ENCODE measurements at regions not wholly inside any gene's neighbourhood (a gene's known extent, or its start where the extent isn't known, plus 50 kb on each side); places are given as distances from the start of the nearest gene placed in this dataset.

- TF ChIP-seq, protein P1, sequence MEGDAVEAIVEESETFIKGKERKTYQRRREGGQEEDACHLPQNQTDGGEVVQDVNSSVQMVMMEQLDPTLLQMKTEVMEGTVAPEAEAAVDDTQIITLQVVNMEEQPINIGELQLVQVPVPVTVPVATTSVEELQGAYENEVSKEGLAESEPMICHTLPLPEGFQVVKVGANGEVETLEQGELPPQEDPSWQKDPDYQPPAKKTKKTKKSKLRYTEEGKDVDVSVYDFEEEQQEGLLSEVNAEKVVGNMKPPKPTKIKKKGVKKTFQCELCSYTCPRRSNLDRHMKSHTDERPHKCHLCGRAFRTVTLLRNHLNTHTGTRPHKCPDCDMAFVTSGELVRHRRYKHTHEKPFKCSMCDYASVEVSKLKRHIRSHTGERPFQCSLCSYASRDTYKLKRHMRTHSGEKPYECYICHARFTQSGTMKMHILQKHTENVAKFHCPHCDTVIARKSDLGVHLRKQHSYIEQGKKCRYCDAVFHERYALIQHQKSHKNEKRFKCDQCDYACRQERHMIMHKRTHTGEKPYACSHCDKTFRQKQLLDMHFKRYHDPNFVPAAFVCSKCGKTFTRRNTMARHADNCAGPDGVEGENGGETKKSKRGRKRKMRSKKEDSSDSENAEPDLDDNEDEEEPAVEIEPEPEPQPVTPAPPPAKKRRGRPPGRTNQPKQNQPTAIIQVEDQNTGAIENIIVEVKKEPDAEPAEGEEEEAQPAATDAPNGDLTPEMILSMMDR (conservative IDR thresholded peaks at IDR 0.05): no peak
- no peak overlapping the region for H3K27ac ChIP-seq
Observed at GRCh38 chr14:62099091-62099490, 336.9 kb downstream of the SNAPC1 start.

GRCh38 chr14:62101189-62101588 lies 339.0 kb downstream of the SNAPC1 start:
- TF ChIP-seq, protein P1 (conservative IDR thresholded peaks at IDR 0.05): no peak
- no peak overlapping the region for H3K27ac ChIP-seq

DNA sequence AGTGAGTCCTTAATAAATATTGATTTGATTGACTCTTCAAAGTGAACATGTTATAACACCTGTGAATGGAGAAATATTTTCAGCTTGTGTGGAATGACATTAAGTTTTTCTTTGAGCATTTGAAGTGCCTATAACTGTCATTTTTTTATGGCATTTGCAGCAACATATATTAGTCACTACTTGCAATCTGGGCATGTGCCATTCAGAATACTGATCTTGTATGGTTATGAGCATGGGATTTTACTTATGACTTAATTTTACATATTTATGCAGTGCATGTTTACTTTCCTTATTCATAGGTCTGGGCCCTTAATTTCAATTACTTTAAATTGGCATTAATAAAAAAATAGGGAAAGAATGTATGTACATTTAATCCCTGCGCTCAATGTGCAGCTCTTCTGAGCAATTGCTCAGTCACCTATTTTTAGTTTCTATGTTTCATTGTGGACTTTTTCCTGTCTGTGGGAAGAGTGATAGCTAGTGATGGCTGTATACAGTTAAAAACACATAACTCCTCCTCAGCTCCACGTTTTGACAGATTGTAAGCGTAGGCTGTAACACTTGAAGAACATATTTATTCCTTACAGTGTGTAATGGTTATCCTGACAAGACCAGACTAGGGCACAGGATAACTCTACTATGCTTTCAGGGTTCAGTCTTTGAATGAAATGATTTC lies 339.6 kb downstream of the SNAPC1 start:
- TF ChIP-seq, protein P1 (conservative IDR thresholded peaks at IDR 0.05): no peak
- H3K27ac ChIP-seq: no peak overlapping the region

DNA sequence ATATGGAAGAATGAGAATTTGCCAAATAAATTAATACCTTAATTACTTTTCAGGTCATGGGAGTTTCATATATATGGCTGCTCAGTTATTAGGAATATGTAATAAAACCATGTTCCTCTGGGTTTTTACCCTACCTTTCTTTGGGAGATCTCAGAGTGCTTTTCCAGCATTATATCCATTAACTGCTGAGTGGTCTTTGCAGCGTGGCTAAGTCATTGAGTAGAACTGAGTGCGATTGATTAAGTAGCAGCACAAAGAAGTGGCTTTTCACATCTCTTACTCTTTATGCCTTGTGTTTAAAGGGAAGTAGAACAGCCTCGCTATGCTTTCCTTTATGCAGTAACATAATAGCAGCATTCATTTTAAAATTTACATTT lies 340.1 kb downstream of the SNAPC1 start:
- TF ChIP-seq, protein P1 (conservative IDR thresholded peaks at IDR 0.05): no peak

DNA sequence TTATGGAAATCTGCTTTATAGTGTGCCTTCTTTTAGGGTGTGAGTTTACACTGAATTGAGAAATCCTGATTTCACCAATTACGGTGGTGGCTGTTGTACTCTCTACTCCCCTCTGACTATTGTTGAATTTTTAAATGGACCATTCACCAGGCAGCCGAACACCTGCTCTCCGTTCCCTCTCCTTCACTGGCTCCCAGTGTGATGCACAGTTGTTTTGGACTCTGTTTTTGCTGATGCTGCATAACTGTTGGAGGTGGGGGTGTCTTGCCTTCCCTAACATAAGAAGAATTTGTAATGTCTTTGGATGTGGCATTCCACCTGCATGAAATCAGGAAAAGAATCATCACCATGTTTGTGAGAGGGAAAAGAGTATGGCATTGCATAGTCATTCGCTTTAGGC lies 341.2 kb downstream of the SNAPC1 start:
- TF ChIP-seq, protein P1 (conservative IDR thresholded peaks at IDR 0.05): no peak
- no peak overlapping the region for H3K27ac ChIP-seq

More for the DNA sequence above, 340.1 kb downstream of the SNAPC1 start:
- H3K27ac ChIP-seq: no peak overlapping the region

DNA sequence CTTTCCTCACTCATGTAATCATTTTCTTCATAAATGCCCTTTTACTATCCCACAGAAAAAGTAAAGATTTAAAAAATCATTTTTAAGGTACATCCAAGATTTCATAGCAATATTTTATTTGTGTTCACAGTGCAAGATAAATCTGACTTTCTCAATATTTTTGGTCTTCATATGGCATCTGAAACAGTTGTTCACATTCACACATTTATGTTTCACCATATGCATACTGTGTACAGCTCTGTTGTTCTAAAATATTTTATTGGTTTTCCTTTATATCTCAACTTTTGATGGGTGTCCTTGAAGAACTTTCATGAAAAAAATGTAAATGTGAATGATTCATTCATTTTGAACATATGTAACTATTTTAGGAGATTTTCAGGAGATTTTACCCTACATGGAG lies 348.7 kb downstream of the SNAPC1 start:
- H3K27ac ChIP-seq: no peak overlapping the region
- TF ChIP-seq, protein P1 (conservative IDR thresholded peaks at IDR 0.05): no peak

DNA sequence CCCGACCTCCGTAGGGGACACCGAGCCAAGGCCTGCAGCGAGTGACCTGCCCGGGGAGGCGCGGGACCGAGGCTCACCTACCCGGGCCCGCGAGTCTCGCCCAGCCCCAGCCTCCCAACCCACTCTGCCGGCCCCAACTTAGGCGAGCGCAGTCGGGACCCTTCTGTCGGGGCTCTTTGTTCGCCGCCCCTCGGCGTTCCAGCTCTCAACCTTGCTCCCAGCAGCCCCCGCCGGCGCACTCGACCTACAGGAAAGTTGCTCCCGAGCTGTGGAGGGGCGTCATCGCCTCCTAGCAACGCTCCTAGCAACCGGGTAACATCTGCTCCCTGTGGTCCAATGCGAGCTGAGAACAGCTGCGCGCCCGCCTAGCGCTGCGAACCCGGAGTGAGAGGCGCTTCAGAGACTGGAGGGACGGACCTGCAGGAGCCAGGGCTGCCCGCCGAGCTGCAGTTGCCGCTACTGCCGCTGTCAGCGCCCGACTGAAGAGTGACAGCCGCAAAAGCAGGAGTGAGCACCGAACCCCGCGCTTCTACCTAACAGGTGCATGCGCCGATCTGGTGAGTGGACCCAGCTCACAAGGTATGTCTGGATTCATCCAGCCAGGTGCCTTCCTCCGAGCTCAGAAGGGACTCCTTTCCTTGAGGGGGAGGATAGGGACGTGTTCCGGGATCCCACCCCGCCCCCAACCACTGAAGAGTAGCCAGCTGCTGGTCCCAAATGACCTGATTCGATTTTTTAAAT lies 355.0 kb downstream of the SNAPC1 start:
- TF ChIP-seq, protein P1 (conservative IDR thresholded peaks at IDR 0.05): 0 out of 2 replicates have a peak, but pooled peaks have one; percentile 8
- H3K27ac ChIP-seq: no peak overlapping the region

All from VCaP (cell line).